OCI-LY7 (cell line): ENCODE measurements at regions not wholly inside any gene's neighbourhood (a gene's known extent, or its start where the extent isn't known, plus 50 kb on each side); places are given as distances from the start of the nearest gene placed in this dataset.

Source experiments
- EZH2phosphoT487 ChIP-seq: fragments of 200-600 bp; sonication (generic); IDR thresholded peaks from 2 replicates; pipeline ENCODE4 v1.6.1; 2018; ENCODE audit warnings: low read depth, borderline replicate concordance, mild to moderate bottlenecking, mixed run types, antibody characterized with exemption, low read length, moderate library complexity, mixed read lengths
- TF ChIP-seq, protein P1 (sequence below): fragments of 200-600 bp; sonication (generic); conservative IDR thresholded peaks from 2 replicates; pipeline ENCODE4 v1.5.1; 2014; ENCODE audit warnings: mild to moderate bottlenecking, antibody characterized with exemption, low read length, moderate library complexity, mixed read lengths

DNA sequence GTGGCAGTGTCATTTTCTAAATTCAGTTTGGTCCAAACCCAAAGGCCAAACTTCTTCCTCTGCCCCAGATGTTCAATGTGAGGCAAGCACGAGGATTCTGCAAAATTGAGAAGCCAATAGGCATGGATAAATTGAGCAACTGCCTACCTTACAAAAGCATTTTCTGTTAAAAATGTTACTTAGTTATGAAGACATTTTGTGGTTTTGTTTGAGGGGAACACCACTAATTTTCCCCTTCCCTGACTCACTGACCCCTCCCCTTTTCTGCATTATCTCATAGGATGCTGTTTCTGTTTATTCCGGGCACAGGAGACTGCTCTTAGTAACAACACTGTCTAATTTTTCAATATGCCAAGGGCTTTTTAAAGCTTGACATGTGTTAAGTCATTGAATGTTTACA is 462.8 kb downstream of the INSC start:
- no peak for TF ChIP-seq EZH2phosphoT487
- TF ChIP-seq, protein P1, sequence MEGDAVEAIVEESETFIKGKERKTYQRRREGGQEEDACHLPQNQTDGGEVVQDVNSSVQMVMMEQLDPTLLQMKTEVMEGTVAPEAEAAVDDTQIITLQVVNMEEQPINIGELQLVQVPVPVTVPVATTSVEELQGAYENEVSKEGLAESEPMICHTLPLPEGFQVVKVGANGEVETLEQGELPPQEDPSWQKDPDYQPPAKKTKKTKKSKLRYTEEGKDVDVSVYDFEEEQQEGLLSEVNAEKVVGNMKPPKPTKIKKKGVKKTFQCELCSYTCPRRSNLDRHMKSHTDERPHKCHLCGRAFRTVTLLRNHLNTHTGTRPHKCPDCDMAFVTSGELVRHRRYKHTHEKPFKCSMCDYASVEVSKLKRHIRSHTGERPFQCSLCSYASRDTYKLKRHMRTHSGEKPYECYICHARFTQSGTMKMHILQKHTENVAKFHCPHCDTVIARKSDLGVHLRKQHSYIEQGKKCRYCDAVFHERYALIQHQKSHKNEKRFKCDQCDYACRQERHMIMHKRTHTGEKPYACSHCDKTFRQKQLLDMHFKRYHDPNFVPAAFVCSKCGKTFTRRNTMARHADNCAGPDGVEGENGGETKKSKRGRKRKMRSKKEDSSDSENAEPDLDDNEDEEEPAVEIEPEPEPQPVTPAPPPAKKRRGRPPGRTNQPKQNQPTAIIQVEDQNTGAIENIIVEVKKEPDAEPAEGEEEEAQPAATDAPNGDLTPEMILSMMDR: no peak
